PC-3 (cell line): ENCODE measurements at regions not wholly inside any gene's neighbourhood (a gene's known extent, or its start where the extent isn't known, plus 50 kb on each side); places are given as distances from the start of the nearest gene placed in this dataset.

Source experiments
- ATAC-seq: fragments of 200-7000 bp; cut with Tn5 transposase; 2 replicates; pipeline ENCODE4 v1.9.1; 2020; ENCODE audit warnings: mild to moderate bottlenecking, moderate library complexity
- BruUV-seq: library from RNA; stranded (reverse); fragments of 400-500 nt; replicated peaks from 2 replicates; lab custom pipeline; 2021; lab: Mats Ljungman, UMichigan
- CTCF ChIA-PET: fragments of 300-600 bp; sonication (Branson Sonifier 250); formaldehyde crosslinking; loops from one replicate; lab custom pipeline; 2022; ENCODE audit warnings: antibody characterized with exemption; lab: Charles Lee
- POLR2A ChIA-PET: fragments of 300-600 bp; sonication (Branson Sonifier 250); formaldehyde crosslinking; loops from one replicate; lab custom pipeline; 2022; ENCODE audit warnings: antibody characterized with exemption; ENCODE audit not compliant: unreplicated experiment; lab: Charles Lee
- DNase-seq: peaks from one replicate; pipeline ENCODE4 v3.0.0-alpha.2; 2015
- H2AFZ ChIP-seq: fragments of 300-600 bp; sonication (generic); 2 replicates; pipeline ENCODE4 v1.6.0; 2016; ENCODE audit warnings: antibody characterized with exemption, low read length
- H3F3A ChIP-seq: fragments of 300-600 bp; sonication (generic); one replicate; pipeline ENCODE4 v1.6.0; 2017; ENCODE audit warnings: antibody characterized with exemption, low read length, control low read depth, mild to moderate bottlenecking; ENCODE audit not compliant: unreplicated experiment
- H3K27ac ChIP-seq: fragments of 300-600 bp; sonication (generic); 2 replicates; pipeline ENCODE4 v1.5.1; 2016; ENCODE audit warnings: mild to moderate bottlenecking, low read length
- H3K27me3 ChIP-seq: fragments of 300-600 bp; sonication (generic); 2 replicates; pipeline ENCODE4 v1.6.1; 2016; ENCODE audit warnings: low read length, mixed read lengths
- H3K36me3 ChIP-seq: fragments of 300-600 bp; sonication (generic); 2 replicates; pipeline ENCODE4 v1.6.1; 2016; ENCODE audit warnings: low read depth, mixed run types, low read length, mixed read lengths
- H3K4me1 ChIP-seq: fragments of 300-600 bp; sonication (generic); 2 replicates; pipeline ENCODE4 v1.5.1; 2016; ENCODE audit warnings: low read length; ENCODE audit not compliant: insufficient read depth
- H3K4me2 ChIP-seq: fragments of 300-600 bp; sonication (generic); 2 replicates; pipeline ENCODE4 v1.6.0; 2016; ENCODE audit warnings: low read length
- H3K4me3 ChIP-seq: fragments of 300-600 bp; sonication (generic); 2 replicates; pipeline ENCODE4 v1.5.1; 2016; ENCODE audit warnings: mild to moderate bottlenecking, low read length, mixed read lengths
- H3K79me2 ChIP-seq: fragments of 300-600 bp; sonication (generic); 2 replicates; pipeline ENCODE4 v1.6.1; 2017; ENCODE audit warnings: low read length, mixed read lengths
- H3K9ac ChIP-seq: fragments of 300-600 bp; sonication (generic); 2 replicates; pipeline ENCODE4 v1.6.0; 2016; ENCODE audit warnings: mild to moderate bottlenecking, low read length
- H3K9me2 ChIP-seq: fragments of 300-600 bp; sonication (generic); replicated peaks from 2 replicates; pipeline ENCODE4 v1.6.1; 2016; ENCODE audit warnings: mixed run types, low read length, mixed read lengths
- H3K9me3 ChIP-seq: fragments of 300-600 bp; sonication (generic); 2 replicates; pipeline ENCODE4 v1.6.1; 2016; ENCODE audit warnings: low read length, mixed read lengths
- H4K20me1 ChIP-seq: fragments of 300-600 bp; sonication (generic); 2 replicates; pipeline ENCODE4 v1.6.1; 2016; ENCODE audit warnings: low read length, mixed read lengths
- CTCF ChIP-seq: fragments of 300-600 bp; sonication (generic); conservative IDR thresholded peaks from 2 replicates; pipeline ENCODE4 v1.5.1; 2017; ENCODE audit warnings: antibody characterized with exemption, low read depth, mild to moderate bottlenecking, low read length
- EZH2 ChIP-seq: fragments of 300-600 bp; sonication (generic); IDR thresholded peaks from one replicate; pipeline ENCODE4 v1.6.1; 2017; ENCODE audit warnings: antibody characterized with exemption, mild to moderate bottlenecking, low read length; ENCODE audit not compliant: unreplicated experiment
- EZH2phosphoT487 ChIP-seq: fragments of 300-600 bp; sonication (generic); IDR thresholded peaks from 2 replicates; pipeline ENCODE4 v1.6.1; 2018; ENCODE audit warnings: mild to moderate bottlenecking, antibody characterized with exemption, low read length, borderline replicate concordance
- intact Hi-C: fragments of 100-400 bp; cut with micrococcal nuclease; formaldehyde crosslinking; loops from 2 replicates; pipeline ENCODE4 v1.9.0; 2023

- intact Hi-C loops = no loop called here
- no TSS peak for BruUV-seq
- H3K9me3 ChIP-seq = no peaks in the 10 kb centered on the region
- CTCF ChIA-PET = no interaction called here
- H3K36me3 ChIP-seq = no peaks in the 10 kb centered on the region
- H3K27ac ChIP-seq = peak overlapping the region; percentile 59
- TF ChIP-seq EZH2phosphoT487 (no peak), EZH2 (no peak), CTCF (no peak)
- H3F3A ChIP-seq = no peaks in the 10 kb centered on the region
- ATAC-seq (no peak; the same call in 1 of the 2 replicates), DNase-seq (peak; percentile 88)
- POLR2A ChIA-PET = no interaction called here
- H3K4me3 ChIP-seq = no peak overlapping the region
- peaks cover 17% of the 10 kb centered on the region for H3K4me1 ChIP-seq
- H3K9ac ChIP-seq = no peak overlapping the region
- H2AFZ ChIP-seq = no peak overlapping the region
- H4K20me1 ChIP-seq = no peaks in the 10 kb centered on the region
- H3K9me2 ChIP-seq = no peaks in the 10 kb centered on the region
- no peaks in the 10 kb centered on the region for H3K27me3 ChIP-seq
- H3K79me2 ChIP-seq = no peaks in the 10 kb centered on the region
- H3K4me2 ChIP-seq = 0 out of 2 replicates have a peak overlapping the region, but pooled peaks have one; percentile 6
Observed at GRCh38 chr12:105860561-105861207, 278.1 kb downstream of the NUAK1 start.

GRCh38 chr12:105861227-105861626 lies 277.5 kb downstream of the NUAK1 start:
- peaks cover 17% of the 10 kb centered on the region for H3K4me1 ChIP-seq
- ChIA-PET CTCF (no interaction called here), POLR2A (no interaction called here)
- H3K36me3 ChIP-seq = no peaks in the 10 kb centered on the region
- no peaks in the 10 kb centered on the region for H3K27me3 ChIP-seq
- peak overlapping the region; percentile 59 for H3K27ac ChIP-seq
- BruUV-seq = no TSS peak
- DNase-seq (no peak), ATAC-seq (no peak)
- TF ChIP-seq CTCF (no peak), EZH2phosphoT487 (no peak)
- H4K20me1 ChIP-seq = no peaks in the 10 kb centered on the region
- no peaks in the 10 kb centered on the region for H3K79me2 ChIP-seq
- H3K9ac ChIP-seq = no peak overlapping the region
- no peak overlapping the region for H2AFZ ChIP-seq
- no peaks in the 10 kb centered on the region for H3K9me2 ChIP-seq
- intact Hi-C loops = no loop called here
- no peaks in the 10 kb centered on the region for H3K9me3 ChIP-seq
- H3F3A ChIP-seq = no peaks in the 10 kb centered on the region
- no peak overlapping the region for H3K4me3 ChIP-seq
- H3K4me2 ChIP-seq = 0 out of 2 replicates have a peak overlapping the region, but pooled peaks have one; percentile 6

- no peak for TF ChIP-seq CTCF
- TF ChIP-seq EZH2phosphoT487 = no peak
- no peak for TF ChIP-seq EZH2
- BruUV-seq = no TSS peak
- ATAC-seq = no peak
- ChIA-PET POLR2A (no interaction called here), CTCF (no interaction called here)
- Histone ChIP-seq H3K36me3 (no peaks in the 10 kb centered on the region), H3F3A (no peaks in the 10 kb centered on the region), H3K9me3 (no peaks in the 10 kb centered on the region), H2AFZ (no peak overlapping the region), H3K27ac (no peak overlapping the region), H3K9ac (no peak overlapping the region), H3K4me1 (peaks cover 17% of the 10 kb centered on the region), H3K27me3 (no peaks in the 10 kb centered on the region), H3K4me3 (no peak overlapping the region), H3K79me2 (no peaks in the 10 kb centered on the region), H3K4me2 (no peak overlapping the region), H3K9me2 (no peaks in the 10 kb centered on the region), H4K20me1 (no peaks in the 10 kb centered on the region)
- intact Hi-C loops = no loop called here
- peak; percentile 33 for DNase-seq
Observed at GRCh38 chr12:105862163-105862821, 276.5 kb downstream of the NUAK1 start.
